ENCODE measurements at regions not wholly inside any gene's neighbourhood (a gene's known extent, or its start where the extent isn't known, plus 50 kb on each side); places are given as distances from the start of the nearest gene placed in this dataset.

GRCh38 chr17:5694551-5694950, 110.2 kb upstream of the NLRP1 start:
- peaks cover 37% of the 10 kb centered on the region for H3K27me3 ChIP-seq
- H3K9me3 ChIP-seq: no peaks in the 10 kb centered on the region
- no peak overlapping the region for H3K27ac ChIP-seq
- H3K4me3 ChIP-seq (ENCODE audit: low read depth in 1 of 2, low read length in 1 of 2): no peak overlapping the region
- no peaks in the 10 kb centered on the region for H3K36me3 ChIP-seq
- no peaks in the 10 kb centered on the region for H3K4me1 ChIP-seq (ENCODE audit: control insufficient read depth in 1 of 2, insufficient read depth in 1 of 2, low read depth in 1 of 2, low read length in 1 of 2)
- TF ChIP-seq CTCF (IDR thresholded peaks at IDR 0.05): no peak

- no peaks in the 10 kb centered on the region for H3K4me1 ChIP-seq (ENCODE audit: control insufficient read depth in 1 of 2, insufficient read depth in 1 of 2, low read depth in 1 of 2, low read length in 1 of 2)
- H3K9me3 ChIP-seq: no peaks in the 10 kb centered on the region
- no peaks in the 10 kb centered on the region for H3K36me3 ChIP-seq
- H3K4me3 ChIP-seq (ENCODE audit: low read depth in 1 of 2, low read length in 1 of 2): no peak overlapping the region
- H3K27ac ChIP-seq: no peak overlapping the region
- peaks cover 37% of the 10 kb centered on the region for H3K27me3 ChIP-seq
- no peak for TF ChIP-seq CTCF (IDR thresholded peaks at IDR 0.05)
These were observed 111.2 kb upstream of the NLRP1 start for GRCh38 chr17:5695480-5695879.

- no peaks in the 10 kb centered on the region for H3K4me1 ChIP-seq (ENCODE audit: control insufficient read depth in 1 of 2, insufficient read depth in 1 of 2, low read depth in 1 of 2, low read length in 1 of 2)
These were observed 114.7 kb upstream of the NLRP1 start for GRCh38 chr17:5698959-5699358.

GRCh38 chr17:5699814-5700213, 115.5 kb upstream of the NLRP1 start:
- no peaks in the 10 kb centered on the region for H3K9me3 ChIP-seq
- H3K36me3 ChIP-seq: no peaks in the 10 kb centered on the region
- H3K4me1 ChIP-seq (ENCODE audit: control insufficient read depth in 1 of 2, insufficient read depth in 1 of 2, low read depth in 1 of 2, low read length in 1 of 2): no peaks in the 10 kb centered on the region
- no peak for TF ChIP-seq CTCF (IDR thresholded peaks at IDR 0.05)
- H3K27me3 ChIP-seq: peaks cover 51% of the 10 kb centered on the region
- H3K4me3 ChIP-seq (ENCODE audit: low read depth in 1 of 2, low read length in 1 of 2): no peak overlapping the region
- no peak overlapping the region for H3K27ac ChIP-seq

More at GRCh38 chr17:5698959-5699358, 114.7 kb upstream of the NLRP1 start:
- H3K27me3 ChIP-seq: peaks cover 51% of the 10 kb centered on the region
- no peaks in the 10 kb centered on the region for H3K9me3 ChIP-seq
- no peak overlapping the region for H3K4me3 ChIP-seq (ENCODE audit: low read depth in 1 of 2, low read length in 1 of 2)
- no peaks in the 10 kb centered on the region for H3K36me3 ChIP-seq
- TF ChIP-seq CTCF (IDR thresholded peaks at IDR 0.05): no peak
- H3K27ac ChIP-seq: no peak overlapping the region

- Histone ChIP-seq H3K36me3 (no peaks in the 10 kb centered on the region), H3K4me1 (ENCODE audit: control insufficient read depth in 1 of 2, insufficient read depth in 1 of 2, low read depth in 1 of 2, low read length in 1 of 2) (no peaks in the 10 kb centered on the region), H3K4me3 (ENCODE audit: low read depth in 1 of 2, low read length in 1 of 2) (no peak overlapping the region), H3K9me3 (no peaks in the 10 kb centered on the region), H3K27ac (no peak overlapping the region), H3K27me3 (peaks cover 47% of the 10 kb centered on the region)
- TF ChIP-seq CTCF (IDR thresholded peaks at IDR 0.05): no peak
These were observed 116.4 kb upstream of the NLRP1 start for GRCh38 chr17:5700745-5701144.

- H3K36me3 ChIP-seq: no peaks in the 10 kb centered on the region
- no peaks in the 10 kb centered on the region for H3K9me3 ChIP-seq
- no peak for TF ChIP-seq CTCF (IDR thresholded peaks at IDR 0.05)
- no peak overlapping the region for H3K27ac ChIP-seq
- peaks cover 45% of the 10 kb centered on the region for H3K27me3 ChIP-seq
- H3K4me1 ChIP-seq (ENCODE audit: control insufficient read depth in 1 of 2, insufficient read depth in 1 of 2, low read depth in 1 of 2, low read length in 1 of 2): no peaks in the 10 kb centered on the region
- H3K4me3 ChIP-seq (ENCODE audit: low read depth in 1 of 2, low read length in 1 of 2): no peak overlapping the region
These were observed 117.1 kb upstream of the NLRP1 start for GRCh38 chr17:5701381-5701780.
